ENCODE measurements at regions not wholly inside any gene's neighbourhood (a gene's known extent, or its start where the extent isn't known, plus 50 kb on each side); places are given as distances from the start of the nearest gene placed in this dataset.

- TF ChIP-seq CTCF (IDR thresholded peaks at IDR 0.05; ENCODE audit: unreplicated experiment in 3 of 3) = no peak
- no peak overlapping the region for H3K4me3 Mint-ChIP-seq
- H3K27me3 Mint-ChIP-seq (ENCODE audit: low read depth) = no peaks in the 10 kb centered on the region
- H3K36me3 Mint-ChIP-seq (ENCODE audit: low read depth) = no peaks in the 10 kb centered on the region
- H3K9me3 Mint-ChIP-seq = no peaks in the 10 kb centered on the region
- H3K27ac Mint-ChIP-seq = peak overlapping the region in 1 of 3 experiments; percentile 30
- H3K4me1 Mint-ChIP-seq = peaks cover 12% of the 10 kb centered on the region
Observed at GRCh38 chr12:45575823-45576475, 153.6 kb upstream of the ARID2 start.

GRCh38 chr12:45577844-45578399 is 151.6 kb upstream of the ARID2 start:
- Mint-ChIP-seq H3K27ac (peak overlapping the region in 1 of 3 experiments; percentile 47), H3K36me3 (ENCODE audit: low read depth) (no peaks in the 10 kb centered on the region)

GRCh38 chr12:45580356-45580969 is 149.0 kb upstream of the ARID2 start:
- no peak for TF ChIP-seq CTCF (IDR thresholded peaks at IDR 0.05; ENCODE audit: unreplicated experiment in 3 of 3)
- peaks cover 5% of the 10 kb centered on the region for H3K9me3 Mint-ChIP-seq
- no peak overlapping the region for H3K27ac Mint-ChIP-seq
- no peaks in the 10 kb centered on the region for H3K36me3 Mint-ChIP-seq (ENCODE audit: low read depth)
- no peaks in the 10 kb centered on the region for H3K27me3 Mint-ChIP-seq (ENCODE audit: low read depth)
- H3K4me3 Mint-ChIP-seq = no peak overlapping the region
- H3K4me1 Mint-ChIP-seq = peaks cover 25% of the 10 kb centered on the region

More at GRCh38 chr12:45577844-45578399, 151.6 kb upstream of the ARID2 start:
- Mint-ChIP-seq H3K27me3 (ENCODE audit: low read depth) (no peaks in the 10 kb centered on the region), H3K4me3 (no peak overlapping the region), H3K9me3 (no peaks in the 10 kb centered on the region), H3K4me1 (peaks cover 17% of the 10 kb centered on the region)
- TF ChIP-seq CTCF (IDR thresholded peaks at IDR 0.05; ENCODE audit: unreplicated experiment in 3 of 3) = no peak

- no peaks in the 10 kb centered on the region for H3K36me3 Mint-ChIP-seq (ENCODE audit: low read depth)
- no peak for TF ChIP-seq CTCF (IDR thresholded peaks at IDR 0.05; ENCODE audit: unreplicated experiment in 3 of 3)
- H3K4me1 Mint-ChIP-seq = peaks cover 25% of the 10 kb centered on the region
Observed at GRCh38 chr12:45581112-45581511, 148.4 kb upstream of the ARID2 start.

GRCh38 chr12:45582536-45582935 is 147.0 kb upstream of the ARID2 start:
- Mint-ChIP-seq H3K27me3 (ENCODE audit: low read depth) (no peaks in the 10 kb centered on the region), H3K9me3 (peaks cover 5% of the 10 kb centered on the region), H3K4me3 (no peak overlapping the region), H3K36me3 (ENCODE audit: low read depth) (no peaks in the 10 kb centered on the region), H3K27ac (peak overlapping the region in 1 of 3 experiments; percentile 26), H3K4me1 (peaks cover 18% of the 10 kb centered on the region)
- no peak for TF ChIP-seq CTCF (IDR thresholded peaks at IDR 0.05; ENCODE audit: unreplicated experiment in 3 of 3)

More at GRCh38 chr12:45581112-45581511, 148.4 kb upstream of the ARID2 start:
- Mint-ChIP-seq H3K27ac (no peak overlapping the region), H3K9me3 (peaks cover 5% of the 10 kb centered on the region), H3K4me3 (no peak overlapping the region), H3K27me3 (ENCODE audit: low read depth) (no peaks in the 10 kb centered on the region)

Measured in nephron (organoid).